ENCODE measurements at regions not wholly inside any gene's neighbourhood (a gene's known extent, or its start where the extent isn't known, plus 50 kb on each side); places are given as distances from the start of the nearest gene placed in this dataset.

DNA sequence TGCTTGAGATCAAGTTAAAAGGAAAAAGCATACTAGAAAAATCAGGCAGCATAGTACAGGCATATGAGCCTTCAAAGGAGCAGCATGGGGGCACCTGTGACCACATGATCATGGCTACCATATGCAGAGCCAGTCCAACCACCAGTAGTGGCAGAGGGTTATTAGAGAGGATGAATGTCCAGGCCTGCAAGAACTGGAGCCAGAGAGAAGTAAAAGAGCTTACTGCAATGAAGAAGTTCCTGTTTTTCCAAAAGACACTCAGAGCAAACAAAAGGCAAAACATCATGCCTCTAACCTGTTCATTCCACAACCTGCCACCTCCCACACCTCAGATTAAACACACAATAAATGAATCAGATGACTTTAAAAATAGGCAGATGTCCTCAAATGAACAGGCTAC, 99.6 kb upstream of the NAMPT start:
- no peak overlapping the region for H3K9ac ChIP-seq (ENCODE audit: insufficient read depth in 1 of 2, low read length in 2 of 2)
- ATAC-seq (ENCODE audit: insufficient read depth, low FRiP score) (no peak), DNase-seq (no peak)
- H3K27ac ChIP-seq (ENCODE audit: low read depth in 1 of 2, low read length in 1 of 2) = no peak overlapping the region
- H3K4me1 ChIP-seq (ENCODE audit: control insufficient read depth in 5 of 5, insufficient read depth in 5 of 5, low read length in 5 of 5) = no peaks in the 10 kb centered on the region
- no peaks in the 10 kb centered on the region for H3K36me3 ChIP-seq (ENCODE audit: control insufficient read depth in 4 of 4, insufficient read depth in 4 of 4, low read length in 4 of 4)
- no peaks in the 10 kb centered on the region for H3K9me3 ChIP-seq (ENCODE audit: control insufficient read depth in 4 of 4, insufficient read depth in 3 of 4, low read length in 3 of 4)
- no peaks in the 10 kb centered on the region for H3K27me3 ChIP-seq (ENCODE audit: control insufficient read depth in 3 of 3, insufficient read depth in 3 of 3, low read length in 2 of 3)
- TF ChIP-seq, protein P1, sequence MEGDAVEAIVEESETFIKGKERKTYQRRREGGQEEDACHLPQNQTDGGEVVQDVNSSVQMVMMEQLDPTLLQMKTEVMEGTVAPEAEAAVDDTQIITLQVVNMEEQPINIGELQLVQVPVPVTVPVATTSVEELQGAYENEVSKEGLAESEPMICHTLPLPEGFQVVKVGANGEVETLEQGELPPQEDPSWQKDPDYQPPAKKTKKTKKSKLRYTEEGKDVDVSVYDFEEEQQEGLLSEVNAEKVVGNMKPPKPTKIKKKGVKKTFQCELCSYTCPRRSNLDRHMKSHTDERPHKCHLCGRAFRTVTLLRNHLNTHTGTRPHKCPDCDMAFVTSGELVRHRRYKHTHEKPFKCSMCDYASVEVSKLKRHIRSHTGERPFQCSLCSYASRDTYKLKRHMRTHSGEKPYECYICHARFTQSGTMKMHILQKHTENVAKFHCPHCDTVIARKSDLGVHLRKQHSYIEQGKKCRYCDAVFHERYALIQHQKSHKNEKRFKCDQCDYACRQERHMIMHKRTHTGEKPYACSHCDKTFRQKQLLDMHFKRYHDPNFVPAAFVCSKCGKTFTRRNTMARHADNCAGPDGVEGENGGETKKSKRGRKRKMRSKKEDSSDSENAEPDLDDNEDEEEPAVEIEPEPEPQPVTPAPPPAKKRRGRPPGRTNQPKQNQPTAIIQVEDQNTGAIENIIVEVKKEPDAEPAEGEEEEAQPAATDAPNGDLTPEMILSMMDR (IDR thresholded peaks at IDR 0.05; ENCODE audit: control extremely low read depth, extremely low read depth) = no peak
- H3K4me3 ChIP-seq = no peak overlapping the region

DNA sequence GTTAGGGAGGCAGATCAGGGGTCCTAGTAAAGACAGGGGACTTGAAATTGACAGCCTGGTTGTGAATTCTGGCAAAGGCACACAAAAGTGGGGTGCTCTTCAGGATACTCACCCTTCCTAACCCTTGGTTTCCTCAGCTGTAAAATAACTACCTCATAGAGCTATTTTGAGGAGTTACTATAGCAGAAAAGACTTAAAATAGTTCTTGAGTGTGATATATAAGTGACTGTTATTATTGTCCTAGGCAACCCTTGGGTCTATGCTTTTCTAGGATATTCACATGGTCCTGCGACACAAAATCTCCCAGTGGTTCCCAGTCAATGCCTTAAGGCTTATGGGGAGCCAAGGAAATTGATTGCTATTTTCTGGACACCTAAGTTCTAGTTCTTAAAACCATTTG, 98.1 kb upstream of the NAMPT start:
- H3K36me3 ChIP-seq (ENCODE audit: control insufficient read depth in 4 of 4, insufficient read depth in 4 of 4, low read length in 4 of 4) = no peaks in the 10 kb centered on the region
- 99 to 100% methylated on average over 1 of the region's 1 CpG for WGBS, 2 donors
- H3K4me3 ChIP-seq = no peak overlapping the region
- H3K27ac ChIP-seq (ENCODE audit: low read depth in 1 of 2, low read length in 1 of 2) = no peak overlapping the region
- H3K27me3 ChIP-seq (ENCODE audit: control insufficient read depth in 3 of 3, insufficient read depth in 3 of 3, low read length in 2 of 3) = no peaks in the 10 kb centered on the region
- no peaks in the 10 kb centered on the region for H3K9me3 ChIP-seq (ENCODE audit: control insufficient read depth in 4 of 4, insufficient read depth in 3 of 4, low read length in 3 of 4)
- H3K9ac ChIP-seq (ENCODE audit: insufficient read depth in 1 of 2, low read length in 2 of 2) = no peak overlapping the region
- no peak for DNase-seq
- ATAC-seq (ENCODE audit: insufficient read depth, low FRiP score) = no peak
- TF ChIP-seq, protein P1 (IDR thresholded peaks at IDR 0.05; ENCODE audit: control extremely low read depth, extremely low read depth) = no peak
- H3K4me1 ChIP-seq (ENCODE audit: control insufficient read depth in 5 of 5, insufficient read depth in 5 of 5, low read length in 5 of 5) = no peaks in the 10 kb centered on the region

DNA sequence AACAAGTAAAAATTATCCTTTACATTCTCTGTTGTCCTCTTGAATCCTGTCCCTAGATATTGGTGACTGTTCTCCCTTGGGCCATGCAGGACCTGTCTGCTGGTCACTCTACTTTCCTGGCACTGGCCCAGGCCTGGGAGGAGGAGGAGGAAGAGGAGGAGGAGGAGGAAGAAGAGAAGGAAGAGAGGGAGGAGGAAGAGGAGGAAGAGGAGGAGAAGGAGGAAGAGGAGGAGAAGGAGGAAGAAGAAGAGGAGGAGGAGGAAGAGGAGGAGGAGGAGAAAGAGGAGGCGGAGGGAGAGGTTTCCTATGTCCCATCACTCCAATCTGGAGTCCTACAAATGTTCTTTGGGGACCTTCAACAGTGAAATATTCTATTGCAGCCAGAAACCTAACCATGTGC, 97.3 kb upstream of the NAMPT start:
- WGBS, 2 donors = 89 to 90% methylated on average over 1 of the region's 1 CpG
- Histone ChIP-seq H3K4me1 (ENCODE audit: control insufficient read depth in 5 of 5, insufficient read depth in 5 of 5, low read length in 5 of 5) (no peaks in the 10 kb centered on the region), H3K9ac (ENCODE audit: insufficient read depth in 1 of 2, low read length in 2 of 2) (no peak overlapping the region), H3K4me3 (no peak overlapping the region), H3K27me3 (ENCODE audit: control insufficient read depth in 3 of 3, insufficient read depth in 3 of 3, low read length in 2 of 3) (no peaks in the 10 kb centered on the region), H3K9me3 (ENCODE audit: control insufficient read depth in 4 of 4, insufficient read depth in 3 of 4, low read length in 3 of 4) (no peaks in the 10 kb centered on the region), H3K27ac (ENCODE audit: low read depth in 1 of 2, low read length in 1 of 2) (no peak overlapping the region), H3K36me3 (ENCODE audit: control insufficient read depth in 4 of 4, insufficient read depth in 4 of 4, low read length in 4 of 4) (no peaks in the 10 kb centered on the region)
- ATAC-seq (ENCODE audit: insufficient read depth, low FRiP score) (no peak), DNase-seq (no peak)
- TF ChIP-seq, protein P1 (IDR thresholded peaks at IDR 0.05; ENCODE audit: control extremely low read depth, extremely low read depth) = no peak

DNA sequence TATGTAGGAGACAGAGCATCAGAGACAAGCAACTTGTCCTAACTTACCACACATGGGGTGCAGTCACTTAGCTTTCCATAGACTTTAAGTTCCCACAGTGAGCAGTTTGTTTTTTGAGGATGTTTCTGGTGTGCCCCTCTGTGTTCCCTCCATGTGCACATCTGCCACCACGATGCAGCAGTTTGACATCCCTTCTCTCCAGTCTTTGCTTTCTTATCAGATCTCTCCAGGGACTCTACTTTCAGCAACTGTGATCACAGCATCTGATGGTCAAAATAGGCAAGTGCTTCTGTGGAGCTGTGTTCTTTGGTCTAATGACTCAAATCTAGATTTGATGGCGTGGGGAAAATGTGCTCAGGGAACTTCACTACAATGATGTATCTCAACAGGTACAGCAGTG, 96.5 kb upstream of the NAMPT start:
- Histone ChIP-seq H3K27me3 (ENCODE audit: control insufficient read depth in 3 of 3, insufficient read depth in 3 of 3, low read length in 2 of 3) (no peaks in the 10 kb centered on the region), H3K9me3 (ENCODE audit: control insufficient read depth in 4 of 4, insufficient read depth in 3 of 4, low read length in 3 of 4) (no peaks in the 10 kb centered on the region), H3K36me3 (ENCODE audit: control insufficient read depth in 4 of 4, insufficient read depth in 4 of 4, low read length in 4 of 4) (no peaks in the 10 kb centered on the region), H3K27ac (ENCODE audit: low read depth in 1 of 2, low read length in 1 of 2) (no peak overlapping the region), H3K9ac (ENCODE audit: insufficient read depth in 1 of 2, low read length in 2 of 2) (no peak overlapping the region), H3K4me3 (no peak overlapping the region), H3K4me1 (ENCODE audit: control insufficient read depth in 5 of 5, insufficient read depth in 5 of 5, low read length in 5 of 5) (no peaks in the 10 kb centered on the region)
- ATAC-seq (ENCODE audit: insufficient read depth, low FRiP score) = no peak
- DNase-seq = no peak
- 76% methylated on average over 2 of the region's 2 CpGs for whole genome bisulfite sequencing, 2 donors
- TF ChIP-seq, protein P1 (IDR thresholded peaks at IDR 0.05; ENCODE audit: control extremely low read depth, extremely low read depth) = no peak

All from lung (tissue), 11 donors.